ENCODE measurements at regions not wholly inside any gene's neighbourhood (a gene's known extent, or its start where the extent isn't known, plus 50 kb on each side); places are given as distances from the start of the nearest gene placed in this dataset.

DNA sequence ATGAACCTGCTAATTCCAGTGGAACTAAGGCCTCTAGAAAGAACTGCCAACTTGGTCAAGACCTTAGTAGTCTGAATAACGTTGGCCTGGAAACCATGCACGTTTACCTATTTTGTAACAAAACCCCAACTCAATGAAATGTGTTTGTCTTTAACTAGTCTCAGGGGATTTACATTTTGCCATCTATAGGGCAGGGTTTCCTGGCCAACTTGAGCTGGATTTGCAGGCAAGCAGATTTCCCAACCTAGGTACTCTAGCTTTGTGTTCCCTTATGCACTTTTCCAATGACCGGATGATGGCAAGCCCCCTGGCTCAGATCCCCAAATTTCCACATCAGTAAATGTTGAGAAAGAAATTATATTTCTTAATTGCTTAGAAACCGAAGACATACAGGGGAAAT, 114.5 kb downstream of the IRS2 start:
- DNase-seq (ENCODE audit: low spot score) = no peak
- TF ChIP-seq, protein P1, sequence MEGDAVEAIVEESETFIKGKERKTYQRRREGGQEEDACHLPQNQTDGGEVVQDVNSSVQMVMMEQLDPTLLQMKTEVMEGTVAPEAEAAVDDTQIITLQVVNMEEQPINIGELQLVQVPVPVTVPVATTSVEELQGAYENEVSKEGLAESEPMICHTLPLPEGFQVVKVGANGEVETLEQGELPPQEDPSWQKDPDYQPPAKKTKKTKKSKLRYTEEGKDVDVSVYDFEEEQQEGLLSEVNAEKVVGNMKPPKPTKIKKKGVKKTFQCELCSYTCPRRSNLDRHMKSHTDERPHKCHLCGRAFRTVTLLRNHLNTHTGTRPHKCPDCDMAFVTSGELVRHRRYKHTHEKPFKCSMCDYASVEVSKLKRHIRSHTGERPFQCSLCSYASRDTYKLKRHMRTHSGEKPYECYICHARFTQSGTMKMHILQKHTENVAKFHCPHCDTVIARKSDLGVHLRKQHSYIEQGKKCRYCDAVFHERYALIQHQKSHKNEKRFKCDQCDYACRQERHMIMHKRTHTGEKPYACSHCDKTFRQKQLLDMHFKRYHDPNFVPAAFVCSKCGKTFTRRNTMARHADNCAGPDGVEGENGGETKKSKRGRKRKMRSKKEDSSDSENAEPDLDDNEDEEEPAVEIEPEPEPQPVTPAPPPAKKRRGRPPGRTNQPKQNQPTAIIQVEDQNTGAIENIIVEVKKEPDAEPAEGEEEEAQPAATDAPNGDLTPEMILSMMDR (IDR thresholded peaks at IDR 0.05) = no peak
- no peak for ATAC-seq (ENCODE audit: low FRiP score)

DNA sequence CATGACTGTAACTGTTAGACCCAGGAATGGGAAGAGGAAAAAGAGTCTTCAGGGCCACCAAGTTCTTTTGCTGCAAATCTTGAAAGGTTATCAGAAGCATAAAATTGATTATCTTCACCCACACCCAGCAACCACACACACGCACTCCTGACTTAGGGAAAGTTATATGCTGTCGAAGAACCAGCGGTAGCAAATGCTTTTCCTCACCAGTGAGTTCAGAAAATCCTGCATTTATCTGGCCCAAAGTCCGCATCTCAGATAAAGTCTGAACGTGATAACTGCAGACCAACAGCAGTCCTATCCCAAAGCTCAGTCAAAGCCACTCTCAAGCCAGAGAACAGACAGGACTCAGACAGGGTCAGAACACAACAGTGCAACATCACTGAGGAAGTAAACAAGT, 115.6 kb downstream of the IRS2 start:
- TF ChIP-seq, protein P1 (IDR thresholded peaks at IDR 0.05) = no peak
- ATAC-seq (ENCODE audit: low FRiP score) (no peak), DNase-seq (ENCODE audit: low spot score) (no peak)

DNA sequence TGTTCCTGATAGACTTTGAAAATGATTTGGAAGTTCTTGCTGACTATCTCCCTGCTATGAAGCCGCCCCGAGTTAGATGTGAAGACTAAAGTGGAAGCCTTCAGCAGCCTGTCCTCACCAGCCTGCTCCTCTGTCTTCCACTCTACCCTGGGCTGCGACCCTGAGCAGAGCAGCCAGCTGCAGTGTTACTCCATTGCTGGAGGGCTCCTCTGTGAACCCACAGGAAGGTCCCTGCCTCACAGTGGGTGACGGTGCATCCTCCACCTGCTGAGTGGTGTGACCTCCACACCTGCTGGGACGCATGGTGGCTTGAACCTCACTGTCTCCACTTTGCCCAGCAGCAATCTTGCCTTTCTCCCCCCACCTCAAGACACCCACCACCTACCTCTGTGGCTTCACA, 116.4 kb downstream of the IRS2 start:
- TF ChIP-seq, protein P1 (IDR thresholded peaks at IDR 0.05) = no peak
- DNase-seq (ENCODE audit: low spot score) = no peak
- ATAC-seq (ENCODE audit: low FRiP score) = no peak

DNA sequence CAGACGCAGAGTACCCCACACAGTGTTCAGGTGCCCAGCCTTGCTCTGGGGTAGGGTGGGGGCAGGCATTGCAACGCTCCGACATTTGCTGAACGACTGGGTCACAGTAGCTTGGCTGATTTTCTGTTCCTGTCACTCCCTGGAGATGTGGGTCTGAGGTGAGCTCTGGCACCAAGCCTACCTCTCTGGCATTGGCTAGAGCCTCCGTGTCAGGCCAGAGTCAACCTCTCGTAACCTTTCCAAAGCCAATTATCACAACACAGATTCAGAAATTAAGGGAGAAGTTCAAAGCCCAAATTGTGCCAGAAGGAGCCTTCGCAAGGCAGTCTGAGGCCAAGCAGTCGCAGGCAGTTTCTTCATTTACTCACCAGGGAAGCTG, 117.2 kb downstream of the IRS2 start:
- TF ChIP-seq, protein P1 (IDR thresholded peaks at IDR 0.05) = no peak
- DNase-seq (ENCODE audit: low spot score) (no peak), ATAC-seq (ENCODE audit: low FRiP score) (no peak)

DNA sequence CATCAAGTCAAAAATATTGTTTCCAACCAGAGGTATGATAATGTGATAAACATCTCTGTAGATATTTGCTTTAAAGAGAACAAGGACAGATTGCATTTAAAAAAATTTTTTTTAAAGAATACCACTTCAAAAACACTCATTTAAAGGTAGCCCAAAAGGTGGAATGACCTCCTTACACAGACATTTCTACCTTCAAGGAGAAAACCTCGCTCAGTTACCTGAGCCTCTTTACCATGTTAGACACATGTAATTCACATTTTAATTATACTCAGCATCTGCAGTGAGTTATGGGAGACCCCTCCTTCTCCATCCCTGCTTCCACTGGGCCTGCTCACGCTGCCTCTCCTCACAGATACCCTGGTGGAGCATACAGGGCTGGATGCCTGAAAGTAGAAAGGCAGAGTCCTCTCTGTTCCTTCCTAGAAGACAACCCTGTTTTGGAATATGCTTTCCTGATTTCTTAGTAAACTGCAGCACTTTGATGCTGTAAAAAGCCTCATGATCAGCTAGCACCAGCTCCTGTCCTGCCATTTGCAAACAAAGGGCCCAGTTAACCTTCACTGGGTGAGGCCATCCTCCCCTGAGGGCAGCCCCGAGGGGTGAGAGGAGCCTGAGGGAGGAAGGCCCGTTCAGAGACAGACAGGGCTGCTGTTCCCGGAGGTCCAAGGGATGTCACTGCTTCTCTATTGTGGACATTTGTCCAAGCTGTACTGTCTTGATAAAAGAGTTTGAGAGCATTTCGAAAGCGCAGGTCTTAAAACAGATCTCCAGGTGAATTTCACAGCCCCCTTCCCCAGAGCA, 117.8 kb downstream of the IRS2 start:
- DNase-seq (ENCODE audit: low spot score) = no peak
- ATAC-seq (ENCODE audit: low FRiP score) = no peak
- TF ChIP-seq, protein P1 (IDR thresholded peaks at IDR 0.05) = no peak

DNA sequence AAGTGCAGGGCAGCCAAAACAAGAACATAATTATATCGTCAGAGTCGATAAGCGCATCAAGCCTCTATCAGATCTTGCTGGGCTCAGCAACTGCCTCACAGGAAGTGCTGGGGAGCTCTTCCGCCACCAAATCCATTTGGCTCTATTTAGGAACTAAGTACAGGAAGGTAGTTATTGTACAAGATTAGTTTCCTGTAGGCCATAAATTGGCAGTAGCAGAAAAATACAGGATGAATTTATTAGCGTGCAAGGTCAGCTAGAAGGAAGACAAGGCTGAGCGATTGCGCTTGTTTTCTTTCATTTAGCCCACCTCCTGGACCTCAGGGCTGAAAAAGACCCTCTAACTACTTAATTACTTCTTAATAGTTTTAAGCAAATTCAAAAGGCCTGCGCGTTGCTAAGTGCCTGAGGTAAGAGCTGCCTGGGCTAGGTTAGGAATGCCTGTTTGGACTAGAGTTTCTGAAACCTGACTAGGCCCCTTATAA, 118.5 kb downstream of the IRS2 start:
- TF ChIP-seq, protein P1 (IDR thresholded peaks at IDR 0.05) = no peak
- DNase-seq (ENCODE audit: low spot score) = no peak
- ATAC-seq (ENCODE audit: low FRiP score) = no peak

DNA sequence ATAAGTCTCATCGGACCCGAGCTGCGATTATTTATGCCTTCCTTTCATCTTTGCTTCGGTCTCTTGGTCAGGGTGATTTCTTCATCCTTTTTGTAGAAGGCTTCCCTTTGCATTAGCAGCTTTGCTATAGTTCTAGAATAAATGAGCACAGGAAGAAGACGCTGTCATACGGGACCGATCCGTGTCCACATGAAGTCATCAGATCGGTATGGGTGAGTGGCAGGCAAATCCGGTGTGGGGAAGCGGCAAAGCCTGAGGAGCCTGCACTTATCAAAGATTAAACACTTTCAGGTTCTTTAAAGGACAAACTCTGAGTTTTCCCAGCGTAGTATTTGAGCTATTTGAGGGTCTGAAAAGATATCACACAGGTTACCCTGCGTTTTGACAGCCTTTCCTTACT, 119.3 kb downstream of the IRS2 start:
- ATAC-seq (ENCODE audit: low FRiP score) (no peak), DNase-seq (ENCODE audit: low spot score) (no peak)
- TF ChIP-seq, protein P1 (IDR thresholded peaks at IDR 0.05) = no peak
